Activated CD4-positive, alpha-beta T cell treated with anti-CD3 and anti-CD28 coated beads for 36 hours (primary cell): ENCODE measurements at regions not wholly inside any gene's neighbourhood (a gene's known extent, or its start where the extent isn't known, plus 50 kb on each side); places are given as distances from the start of the nearest gene placed in this dataset.

ENCODE experiments used
- ATAC-seq: fragments of 200-7000 bp; cut with Tn5 transposase; one replicate; pipeline ENCODE4 v1.10.0; 2021; ENCODE audit warnings: mild to moderate bottlenecking, moderate library complexity
- CTCF ChIA-PET: fragments of 350-600 bp; sonication (Branson Sonifier 250); formaldehyde crosslinking; loops from one replicate; lab custom pipeline; 2021; ENCODE audit warnings: antibody characterized with exemption; lab: Charles Lee
- POLR2A ChIA-PET: fragments of 350-600 bp; sonication (Branson Sonifier 250); formaldehyde crosslinking; loops from one replicate; lab custom pipeline; 2021; ENCODE audit warnings: antibody characterized with exemption, inconsistent platforms; lab: Charles Lee
- DNase-seq: peaks from one replicate; pipeline ENCODE4 v3.0.0-alpha.2; 2020
- H3K27ac Mint-ChIP-seq: one replicate; pipeline ENCODE4 v1.8.0; 2021; ENCODE audit warnings: mixed read lengths
- H3K27me3 Mint-ChIP-seq: one replicate; pipeline ENCODE4 v1.8.0; 2021; ENCODE audit warnings: mixed read lengths
- H3K36me3 Mint-ChIP-seq: one replicate; pipeline ENCODE4 v1.8.0; 2021; ENCODE audit warnings: low read depth, mixed read lengths
- H3K4me1 Mint-ChIP-seq: one replicate; pipeline ENCODE4 v1.8.0; 2021; ENCODE audit warnings: mixed read lengths
- H3K4me3 Mint-ChIP-seq: one replicate; pipeline ENCODE4 v1.8.0; 2021; ENCODE audit warnings: mild to moderate bottlenecking, moderate library complexity, mixed read lengths
- H3K9me3 Mint-ChIP-seq: one replicate; pipeline ENCODE4 v1.8.0; 2021; ENCODE audit warnings: low read depth, mixed read lengths
- intact Hi-C, 2 experiments: fragments of 100-400 bp; cut with DNase I in 1 of 2; cut with micrococcal nuclease in 1 of 2; formaldehyde crosslinking; loops; one replicate each; pipeline versions ENCODE4 v1.14.2 to v1.15.1; 2022 to 2024; cut with DNase I, micrococcal nuclease

DNA sequence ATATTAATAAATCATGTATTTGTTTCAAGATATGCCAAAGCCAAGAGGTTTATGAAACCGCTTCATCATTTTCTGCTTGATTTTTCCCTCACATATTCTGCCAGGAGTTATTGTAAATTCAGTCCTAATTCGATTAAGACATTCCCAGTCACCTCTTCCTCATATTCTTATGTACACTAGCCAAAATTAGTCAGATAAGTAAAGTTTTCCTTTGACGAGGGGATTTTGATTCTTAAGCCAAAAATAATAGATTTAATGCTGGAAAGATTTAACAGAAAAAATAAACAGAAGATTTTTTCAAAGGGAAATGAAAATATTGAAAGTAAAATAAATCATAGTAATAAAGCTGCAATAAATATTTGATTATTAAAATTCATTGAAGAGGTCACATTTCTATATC lies 51.0 kb upstream of the VEGFC start:
- no peaks in the 10 kb centered on the region for H3K36me3 Mint-ChIP-seq
- ChIA-PET POLR2A (no interaction called here), CTCF (no interaction called here)
- no peak overlapping the region for H3K4me3 Mint-ChIP-seq
- H3K9me3 Mint-ChIP-seq = peaks cover 2% of the 10 kb centered on the region
- H3K4me1 Mint-ChIP-seq = no peaks in the 10 kb centered on the region
- DNase-seq = no peak
- intact Hi-C loops = no loop called here
- no peak for ATAC-seq
- no peak overlapping the region for H3K27ac Mint-ChIP-seq
- H3K27me3 Mint-ChIP-seq = no peaks in the 10 kb centered on the region

DNA sequence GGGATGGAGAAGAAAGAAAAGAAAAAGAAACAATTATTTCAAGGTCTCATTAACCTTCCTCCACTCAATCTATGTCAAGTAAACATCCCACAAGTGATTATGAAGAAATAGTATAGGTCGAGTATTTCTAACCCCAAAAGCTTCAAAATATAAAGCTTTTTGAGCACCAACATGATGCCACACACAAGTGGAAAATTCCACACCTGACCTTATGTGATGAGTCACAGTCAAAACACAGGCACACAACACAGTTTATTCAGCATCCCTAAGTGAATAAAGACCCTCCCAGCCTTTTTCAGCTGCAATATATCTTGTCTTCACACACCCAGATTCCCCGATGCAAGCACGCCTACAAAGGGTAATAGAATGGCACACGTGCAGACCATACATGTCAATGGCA lies 51.7 kb upstream of the VEGFC start:
- H3K27me3 Mint-ChIP-seq = no peaks in the 10 kb centered on the region
- no peak overlapping the region for H3K27ac Mint-ChIP-seq
- DNase-seq (no peak), ATAC-seq (no peak)
- H3K4me1 Mint-ChIP-seq = no peaks in the 10 kb centered on the region
- H3K36me3 Mint-ChIP-seq = no peaks in the 10 kb centered on the region
- H3K4me3 Mint-ChIP-seq = no peak overlapping the region
- intact Hi-C loops = no loop called here
- CTCF ChIA-PET = interaction anchor here (0.5 kb wide), 1 partner anchor 215 kb away, joined by 3 read pairs; no protein-coding TSS in a partner anchor
- H3K9me3 Mint-ChIP-seq = peaks cover 2% of the 10 kb centered on the region
- POLR2A ChIA-PET = no interaction called here

DNA sequence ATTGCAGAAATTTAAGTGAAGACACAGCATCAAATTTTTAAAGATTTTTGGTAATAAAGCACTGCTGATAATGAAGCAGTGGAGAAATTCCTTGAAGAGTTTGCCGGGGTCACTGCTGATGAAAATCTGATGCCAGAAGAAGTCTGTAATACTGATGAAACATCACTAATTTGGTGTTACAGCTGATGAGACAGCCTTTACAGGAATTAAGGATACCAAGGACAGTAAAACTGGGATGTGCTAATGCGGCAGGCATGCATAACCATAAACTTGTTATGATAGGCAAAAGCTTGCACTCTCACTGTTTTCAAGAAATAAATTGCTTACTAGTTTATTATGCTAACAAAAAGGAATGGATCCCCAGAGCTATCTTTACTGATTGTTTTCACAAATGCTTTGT lies 52.9 kb upstream of the VEGFC start:
- ATAC-seq = no peak
- Mint-ChIP-seq H3K9me3 (peaks cover 2% of the 10 kb centered on the region), H3K4me3 (no peak overlapping the region), H3K27ac (no peak overlapping the region), H3K36me3 (no peaks in the 10 kb centered on the region), H3K27me3 (no peaks in the 10 kb centered on the region), H3K4me1 (no peaks in the 10 kb centered on the region)
- intact Hi-C loops = no loop called here
- ChIA-PET CTCF (no interaction called here), POLR2A (no interaction called here)
- DNase-seq = no peak

DNA sequence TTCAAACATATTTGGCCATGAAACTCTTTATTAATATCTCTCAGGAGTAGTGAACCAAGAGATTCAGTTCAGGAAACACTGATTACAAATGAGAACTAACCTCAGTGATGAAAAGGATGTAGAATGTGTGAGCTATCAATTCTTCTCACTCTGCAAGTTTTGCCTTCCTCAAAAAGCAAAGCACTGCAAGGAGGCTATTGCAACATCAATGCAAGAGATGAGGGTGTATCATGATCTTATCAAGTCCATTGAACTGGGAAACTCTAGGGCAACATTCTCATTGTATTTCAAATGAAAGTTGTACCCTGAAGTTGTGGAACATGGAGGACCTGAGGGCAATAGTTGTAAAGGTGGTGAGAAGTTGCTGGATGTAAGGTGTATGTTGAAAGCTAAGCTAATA lies 56.4 kb upstream of the VEGFC start:
- ChIA-PET POLR2A (no interaction called here), CTCF (no interaction called here)
- Mint-ChIP-seq H3K4me3 (no peak overlapping the region), H3K4me1 (no peaks in the 10 kb centered on the region), H3K27me3 (no peaks in the 10 kb centered on the region), H3K36me3 (no peaks in the 10 kb centered on the region), H3K27ac (no peak overlapping the region), H3K9me3 (peaks cover 2% of the 10 kb centered on the region)
- DNase-seq (no peak), ATAC-seq (no peak)
- intact Hi-C loops = no loop called here

DNA sequence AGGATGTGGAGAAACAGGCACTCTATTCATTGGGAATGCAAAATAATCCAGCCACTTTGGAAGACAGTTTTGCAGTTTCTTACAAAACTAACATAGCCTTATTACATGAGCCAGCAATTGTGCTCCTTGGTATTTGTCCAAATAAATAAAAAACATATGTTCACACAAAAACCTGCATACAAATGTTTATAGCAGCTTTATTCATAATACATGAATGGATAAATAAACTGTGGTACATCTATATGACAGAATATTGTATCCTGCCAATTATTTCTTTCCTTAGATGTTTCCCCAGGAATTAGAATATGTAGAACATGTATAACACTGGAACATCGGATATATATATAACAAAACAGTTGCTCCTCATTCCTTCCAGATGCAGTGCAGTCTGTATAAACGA lies 57.7 kb upstream of the VEGFC start:
- Mint-ChIP-seq H3K27me3 (no peaks in the 10 kb centered on the region), H3K4me1 (no peaks in the 10 kb centered on the region), H3K36me3 (no peaks in the 10 kb centered on the region), H3K4me3 (no peak overlapping the region), H3K27ac (no peak overlapping the region), H3K9me3 (no peaks in the 10 kb centered on the region)
- CTCF ChIA-PET = no interaction called here
- ATAC-seq = no peak
- POLR2A ChIA-PET = no interaction called here
- intact Hi-C loops = no loop called here
- DNase-seq = no peak

DNA sequence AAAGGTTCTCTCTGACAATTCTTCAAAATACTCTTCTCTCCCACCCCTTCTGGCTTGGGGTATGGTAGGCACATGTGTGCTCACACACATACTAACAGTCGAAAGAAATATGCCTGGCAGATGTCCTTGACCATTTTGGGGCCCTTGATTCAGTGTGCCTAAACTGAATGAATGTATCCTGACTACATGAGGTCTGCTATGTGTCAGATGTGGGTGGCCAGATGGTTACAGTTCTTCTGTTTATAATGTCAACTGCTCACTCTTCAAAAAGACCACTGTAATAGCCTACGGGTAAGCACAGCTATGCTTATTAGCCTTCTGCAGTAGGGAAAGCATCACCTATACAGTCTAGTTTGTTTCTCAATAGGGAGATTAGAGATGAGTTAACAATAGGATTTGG lies 63.7 kb upstream of the VEGFC start:
- Mint-ChIP-seq H3K27ac (no peak overlapping the region), H3K4me3 (no peak overlapping the region), H3K36me3 (no peaks in the 10 kb centered on the region), H3K4me1 (no peaks in the 10 kb centered on the region), H3K27me3 (no peaks in the 10 kb centered on the region), H3K9me3 (no peaks in the 10 kb centered on the region)
- DNase-seq (no peak), ATAC-seq (no peak)
- intact Hi-C loops = no loop called here
- POLR2A ChIA-PET = no interaction called here
- CTCF ChIA-PET = no interaction called here

GRCh38 chr4:176858839-176859238 lies 66.1 kb upstream of the VEGFC start:
- Mint-ChIP-seq H3K36me3 (no peaks in the 10 kb centered on the region), H3K9me3 (peaks cover 7% of the 10 kb centered on the region), H3K27ac (no peak overlapping the region), H3K27me3 (no peaks in the 10 kb centered on the region), H3K4me3 (no peak overlapping the region), H3K4me1 (no peaks in the 10 kb centered on the region)
- DNase-seq = no peak
- intact Hi-C loops = no loop called here
- CTCF ChIA-PET = no interaction called here
- ATAC-seq = no peak
- POLR2A ChIA-PET = no interaction called here

DNA sequence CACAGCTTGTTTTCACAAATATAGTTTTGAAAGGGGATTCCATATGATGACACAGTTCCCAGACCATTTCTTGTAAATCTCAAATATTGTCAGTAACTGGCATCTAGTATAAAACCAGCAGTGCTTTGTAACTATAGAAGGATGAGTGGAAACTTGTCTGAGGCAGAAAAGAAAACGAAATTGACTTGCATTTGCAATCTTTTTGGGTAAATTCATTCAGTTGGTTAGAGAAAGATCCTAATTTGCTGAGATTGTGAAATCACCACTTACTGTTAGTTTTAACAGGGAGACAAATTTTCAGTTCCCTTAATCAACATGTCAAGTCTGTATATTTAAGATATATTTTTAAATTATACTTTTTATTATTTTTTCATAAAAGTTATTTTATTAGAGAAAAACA lies 71.5 kb upstream of the VEGFC start:
- intact Hi-C loops = no loop called here
- POLR2A ChIA-PET = no interaction called here

GRCh38 chr4:176868676-176869075 lies 76.0 kb upstream of the VEGFC start:
- no peaks in the 10 kb centered on the region for H3K4me1 Mint-ChIP-seq
- intact Hi-C loops = no loop called here
- no peak for DNase-seq
- no peaks in the 10 kb centered on the region for H3K36me3 Mint-ChIP-seq
- ATAC-seq = no peak
- POLR2A ChIA-PET = no interaction called here
- H3K9me3 Mint-ChIP-seq = peaks cover 2% of the 10 kb centered on the region
- no peak overlapping the region for H3K4me3 Mint-ChIP-seq
- no peak overlapping the region for H3K27ac Mint-ChIP-seq
- CTCF ChIA-PET = interaction anchor here (1.2 kb wide), 1 partner anchor 21 kb away, joined by 4 read pairs; no protein-coding TSS in a partner anchor
- no peaks in the 10 kb centered on the region for H3K27me3 Mint-ChIP-seq

More for the DNA sequence above, 71.5 kb upstream of the VEGFC start:
- no peak overlapping the region for H3K27ac Mint-ChIP-seq
- no peaks in the 10 kb centered on the region for H3K27me3 Mint-ChIP-seq
- CTCF ChIA-PET = no interaction called here
- H3K4me1 Mint-ChIP-seq = no peaks in the 10 kb centered on the region
- peaks cover 8% of the 10 kb centered on the region for H3K9me3 Mint-ChIP-seq
- no peaks in the 10 kb centered on the region for H3K36me3 Mint-ChIP-seq
- no peak overlapping the region for H3K4me3 Mint-ChIP-seq
- no peak for ATAC-seq
- DNase-seq = no peak

GRCh38 chr4:176872461-176872860 lies 79.7 kb upstream of the VEGFC start:
- H3K27me3 Mint-ChIP-seq = no peaks in the 10 kb centered on the region
- intact Hi-C loops = no loop called here
- DNase-seq (no peak), ATAC-seq (no peak)
- POLR2A ChIA-PET = no interaction called here
- H3K4me1 Mint-ChIP-seq = no peaks in the 10 kb centered on the region
- H3K36me3 Mint-ChIP-seq = no peaks in the 10 kb centered on the region
- H3K9me3 Mint-ChIP-seq = no peaks in the 10 kb centered on the region
- no peak overlapping the region for H3K27ac Mint-ChIP-seq
- no peak overlapping the region for H3K4me3 Mint-ChIP-seq
- CTCF ChIA-PET = no interaction called here

DNA sequence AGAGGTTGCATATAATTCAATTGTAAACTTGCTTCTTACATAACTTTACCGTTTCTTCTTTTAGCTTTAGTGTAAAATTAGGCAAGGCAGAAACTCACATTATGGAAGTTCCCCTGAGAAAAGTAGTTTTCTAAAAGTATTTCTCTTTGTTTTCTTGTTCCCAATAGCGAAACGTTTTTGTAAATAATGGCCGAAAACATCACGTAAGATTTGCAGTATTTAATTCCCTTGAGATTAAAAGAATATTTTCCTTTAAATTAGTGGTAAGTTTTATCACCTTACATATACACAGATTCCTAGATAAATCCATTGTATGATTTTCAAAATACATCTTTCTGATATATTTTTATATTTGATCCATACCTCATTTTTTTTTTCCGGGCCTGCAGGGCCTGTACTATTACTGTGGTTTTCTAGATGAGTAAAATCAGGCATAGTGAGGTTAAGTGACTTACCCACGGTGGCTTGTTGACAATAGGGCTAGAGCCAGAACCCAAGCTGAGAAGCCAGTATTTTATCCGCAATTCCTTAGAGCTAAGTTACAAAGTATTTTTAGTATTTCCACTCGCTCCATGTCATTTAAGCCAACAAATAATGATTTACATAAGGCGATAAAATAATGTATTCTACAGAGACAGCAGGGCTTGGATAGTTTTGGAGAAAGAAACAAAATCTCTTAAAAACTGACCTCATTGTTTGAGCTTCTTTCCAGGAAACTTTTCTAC lies 82.2 kb upstream of the VEGFC start:
- no peak for DNase-seq
- Mint-ChIP-seq H3K4me3 (no peak overlapping the region), H3K27me3 (no peaks in the 10 kb centered on the region), H3K36me3 (no peaks in the 10 kb centered on the region), H3K9me3 (no peaks in the 10 kb centered on the region), H3K27ac (no peak overlapping the region), H3K4me1 (no peaks in the 10 kb centered on the region)
- ChIA-PET POLR2A (no interaction called here), CTCF (no interaction called here)
- no peak for ATAC-seq
- intact Hi-C loops = no loop called here

DNA sequence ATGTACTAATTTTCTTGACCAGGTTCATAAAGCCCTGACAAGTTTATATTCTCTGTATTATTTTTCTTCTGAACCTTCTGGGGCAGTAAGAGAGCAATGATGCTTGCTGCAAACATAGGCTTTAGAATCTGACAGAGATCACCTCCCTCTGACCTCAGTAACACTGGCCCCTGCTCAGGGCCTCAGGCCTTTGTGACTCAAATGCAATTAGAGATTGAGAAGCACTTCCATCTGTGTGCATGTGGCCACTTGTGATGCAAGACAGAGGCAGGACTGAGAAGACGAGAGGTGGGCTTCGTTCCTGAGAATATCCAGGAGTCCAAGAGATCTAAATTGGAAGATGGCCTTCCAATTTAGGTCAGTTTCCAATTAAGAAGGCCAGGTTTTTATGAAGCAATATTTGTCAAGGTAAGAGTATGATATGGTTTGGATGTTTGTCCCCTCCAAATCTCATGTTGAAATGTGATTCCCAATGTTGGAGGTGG lies 82.8 kb upstream of the VEGFC start:
- CTCF ChIA-PET = no interaction called here
- Mint-ChIP-seq H3K4me1 (no peaks in the 10 kb centered on the region), H3K4me3 (no peak overlapping the region), H3K9me3 (no peaks in the 10 kb centered on the region), H3K27ac (no peak overlapping the region), H3K36me3 (no peaks in the 10 kb centered on the region), H3K27me3 (no peaks in the 10 kb centered on the region)
- POLR2A ChIA-PET = no interaction called here
- DNase-seq = no peak
- no peak for ATAC-seq
- intact Hi-C loops = no loop called here
